ENCODE measurements at regions not wholly inside any gene's neighbourhood (a gene's known extent, or its start where the extent isn't known, plus 50 kb on each side); places are given as distances from the start of the nearest gene placed in this dataset.

GRCh38 chr3:15892311-15893227, 94.8 kb upstream of the ANKRD28 start:
- no peak for TF ChIP-seq CTCF (IDR thresholded peaks at IDR 0.05; ENCODE audit: extremely low read depth in 1 of 2, insufficient read depth in 1 of 2, low read depth in 1 of 2, low read length in 2 of 2)
- no peak for TF ChIP-seq MYC (IDR thresholded peaks at IDR 0.05; ENCODE audit: low read depth, low read length)

All from endothelial cell of umbilical vein (primary cell).